RWPE1 (cell line): ENCODE measurements at regions not wholly inside any gene's neighbourhood (a gene's known extent, or its start where the extent isn't known, plus 50 kb on each side); places are given as distances from the start of the nearest gene placed in this dataset.

Source experiments
- CTCF ChIA-PET: fragments of 350-600 bp; sonication (Branson Sonifier 250); formaldehyde crosslinking; extraction: SDS; loops from one replicate; lab custom pipeline; 2021; lab: Yijun Ruan, JAX
- POLR2A ChIA-PET: fragments of 400-600 bp; formaldehyde crosslinking; extraction: SDS; loops from one replicate; lab custom pipeline; 2020; ENCODE audit warnings: antibody characterized with exemption; ENCODE audit not compliant: low non-redundant PET; lab: Yijun Ruan, JAX
- DNase-seq: peaks from one replicate; pipeline ENCODE4 v3.0.0; 2012; ENCODE audit warnings: low spot score
- H3K27ac ChIP-seq: fragments of 450-650 bp; 2 replicates; pipeline ENCODE4 v1.5.1; 2017
- CTCF ChIP-seq: fragments of 450-650 bp; conservative IDR thresholded peaks from 2 replicates; pipeline ENCODE4 v1.5.1; 2017; ENCODE audit warnings: low read depth, mild to moderate bottlenecking

- ChIA-PET CTCF (interaction anchor here (0.6 kb wide), 1 partner anchor 28 kb away, joined by 3 read pairs; no protein-coding TSS in a partner anchor), POLR2A (no interaction called here)
- DNase-seq = no peak
- no peak overlapping the region for H3K27ac ChIP-seq
- TF ChIP-seq CTCF = no peak
Measured at GRCh38 chr2:15754703-15755099, 163.0 kb downstream of the DDX1 start.

- ChIA-PET POLR2A (no interaction called here), CTCF (interaction anchor here (0.6 kb wide), 1 partner anchor 28 kb away, joined by 3 read pairs; no protein-coding TSS in a partner anchor)
- no peak for DNase-seq
- H3K27ac ChIP-seq = no peak overlapping the region
- no peak for TF ChIP-seq CTCF
Measured at GRCh38 chr2:15755528-15755927, 163.9 kb downstream of the DDX1 start.

GRCh38 chr2:15756011-15756550, 164.4 kb downstream of the DDX1 start:
- no peak overlapping the region for H3K27ac ChIP-seq
- DNase-seq = no peak
- CTCF ChIA-PET = no interaction called here
- TF ChIP-seq CTCF = no peak
- POLR2A ChIA-PET = no interaction called here

- ChIA-PET POLR2A (no interaction called here), CTCF (no interaction called here)
- no peak for DNase-seq
- no peak for TF ChIP-seq CTCF
- H3K27ac ChIP-seq = no peak overlapping the region
Measured at GRCh38 chr2:15756882-15757819, 165.5 kb downstream of the DDX1 start.

GRCh38 chr2:15757820-15758586, 166.3 kb downstream of the DDX1 start:
- no peak for DNase-seq
- ChIA-PET POLR2A (no interaction called here), CTCF (interaction anchor here (0.5 kb wide), 1 partner anchor 798 kb away, joined by 3 read pairs; no protein-coding TSS in a partner anchor)
- no peak for TF ChIP-seq CTCF
- no peak overlapping the region for H3K27ac ChIP-seq

GRCh38 chr2:15758848-15759247, 167.2 kb downstream of the DDX1 start:
- no peak for DNase-seq
- no peak for TF ChIP-seq CTCF
- POLR2A ChIA-PET = no interaction called here
- CTCF ChIA-PET = no interaction called here
- H3K27ac ChIP-seq = no peak overlapping the region
